Urinary bladder (tissue), 3 donors: ENCODE measurements at regions not wholly inside any gene's neighbourhood (a gene's known extent, or its start where the extent isn't known, plus 50 kb on each side); places are given as distances from the start of the nearest gene placed in this dataset.

Source experiments
- DNase-seq: peaks from one replicate; pipeline ENCODE4 v3.0.0-alpha.2; 2015; ENCODE audit errors: extremely low spot score
- H3K27ac ChIP-seq: one replicate; pipeline ENCODE4 v1.5.1; 2013; ENCODE audit warnings: low read depth, mild to moderate bottlenecking, moderate library complexity
- H3K36me3 ChIP-seq: one replicate; pipeline ENCODE4 v1.6.1; 2013; ENCODE audit warnings: mild to moderate bottlenecking, moderate library complexity; ENCODE audit not compliant: insufficient read depth
- H3K4me1 ChIP-seq: one replicate; pipeline ENCODE4 v1.6.1; 2013; ENCODE audit warnings: mild to moderate bottlenecking, moderate library complexity; ENCODE audit not compliant: insufficient read depth
- H3K4me3 ChIP-seq: one replicate; pipeline ENCODE4 v1.5.1; 2013; ENCODE audit warnings: low read depth, low read length
- WGBS: extraction: QIAGEN DNeasy Blood & Tissue Kit; methylation state at CpG from one replicate; pipeline ENCODE4 v1.1.7; 2013; 5-methylcytosine and 5-hydroxymethylcytosine counted together
- donor health status: healthy with polysubstance abuse.
- donor health status: healthy.

- Histone ChIP-seq H3K4me3 (no peak overlapping the region), H3K36me3 (no peaks in the 10 kb centered on the region), H3K27ac (no peak overlapping the region), H3K4me1 (no peaks in the 10 kb centered on the region)
- no peak for DNase-seq
- 88% methylated on average over 21 of the region's 21 CpGs for WGBS
Measured at GRCh38 chr11:97461044-97461880, 1071.4 kb downstream of the JRKL start.

- DNase-seq = no peak
- no peak overlapping the region for H3K4me3 ChIP-seq
- no peaks in the 10 kb centered on the region for H3K36me3 ChIP-seq
- H3K4me1 ChIP-seq = no peaks in the 10 kb centered on the region
- no peak overlapping the region for H3K27ac ChIP-seq
- WGBS = 93% methylated on average over 9 of the region's 9 CpGs
Measured at GRCh38 chr11:97461934-97462333, 1072.1 kb downstream of the JRKL start.

GRCh38 chr11:97463891-97464290 is 1074.1 kb downstream of the JRKL start:
- 44% methylated on average over 1 of the region's 1 CpG for WGBS
- no peak overlapping the region for H3K4me3 ChIP-seq
- H3K36me3 ChIP-seq = no peaks in the 10 kb centered on the region
- DNase-seq = no peak
- no peaks in the 10 kb centered on the region for H3K4me1 ChIP-seq
- H3K27ac ChIP-seq = no peak overlapping the region

- Histone ChIP-seq H3K4me1 (no peaks in the 10 kb centered on the region), H3K27ac (no peak overlapping the region), H3K36me3 (no peaks in the 10 kb centered on the region), H3K4me3 (no peak overlapping the region)
- no peak for DNase-seq
- 88% methylated on average over 1 of the region's 1 CpG for WGBS
Measured at GRCh38 chr11:97471480-97471879, 1081.7 kb downstream of the JRKL start.

GRCh38 chr11:97487387-97487786 is 1097.6 kb downstream of the JRKL start:
- WGBS = 67% methylated on average over 3 of the region's 3 CpGs
- Histone ChIP-seq H3K36me3 (no peaks in the 10 kb centered on the region), H3K4me3 (no peak overlapping the region), H3K4me1 (no peaks in the 10 kb centered on the region), H3K27ac (no peak overlapping the region)
- no peak for DNase-seq

- no peak for DNase-seq
- WGBS = 98% methylated on average over 2 of the region's 2 CpGs
- H3K36me3 ChIP-seq = no peaks in the 10 kb centered on the region
- no peaks in the 10 kb centered on the region for H3K4me1 ChIP-seq
- no peak overlapping the region for H3K27ac ChIP-seq
- no peak overlapping the region for H3K4me3 ChIP-seq
Measured at GRCh38 chr11:97498891-97499290, 1109.1 kb downstream of the JRKL start.

GRCh38 chr11:97502201-97502600 is 1112.4 kb downstream of the JRKL start:
- H3K27ac ChIP-seq = no peak overlapping the region
- H3K4me3 ChIP-seq = no peak overlapping the region
- no peaks in the 10 kb centered on the region for H3K4me1 ChIP-seq
- no peak for DNase-seq
- H3K36me3 ChIP-seq = no peaks in the 10 kb centered on the region
- WGBS = 73% methylated on average over 1 of the region's 1 CpG

GRCh38 chr11:97506076-97506759 is 1116.4 kb downstream of the JRKL start:
- 67% methylated on average over 5 of the region's 5 CpGs for WGBS
- Histone ChIP-seq H3K4me3 (no peak overlapping the region), H3K4me1 (no peaks in the 10 kb centered on the region), H3K36me3 (no peaks in the 10 kb centered on the region), H3K27ac (no peak overlapping the region)
- DNase-seq = no peak

- no peak for DNase-seq
- 52% methylated on average over 1 of the region's 1 CpG for WGBS
- no peak overlapping the region for H3K27ac ChIP-seq
- no peaks in the 10 kb centered on the region for H3K4me1 ChIP-seq
- no peak overlapping the region for H3K4me3 ChIP-seq
- H3K36me3 ChIP-seq = no peaks in the 10 kb centered on the region
Measured at GRCh38 chr11:97514446-97514845, 1124.6 kb downstream of the JRKL start.

GRCh38 chr11:97516688-97517087 is 1126.9 kb downstream of the JRKL start:
- WGBS = 80% methylated on average over 3 of the region's 3 CpGs
- no peak for DNase-seq
- Histone ChIP-seq H3K4me3 (no peak overlapping the region), H3K27ac (no peak overlapping the region), H3K4me1 (no peaks in the 10 kb centered on the region), H3K36me3 (no peaks in the 10 kb centered on the region)

- no peak overlapping the region for H3K4me3 ChIP-seq
- no peak for DNase-seq
- H3K27ac ChIP-seq = no peak overlapping the region
- H3K36me3 ChIP-seq = no peaks in the 10 kb centered on the region
- no peaks in the 10 kb centered on the region for H3K4me1 ChIP-seq
- WGBS = 45% methylated on average over 2 of the region's 2 CpGs
Measured at GRCh38 chr11:97525273-97525672, 1135.5 kb downstream of the JRKL start.

GRCh38 chr11:97537407-97538150 is 1147.8 kb downstream of the JRKL start:
- no peak for DNase-seq
- Histone ChIP-seq H3K27ac (no peak overlapping the region), H3K4me1 (no peaks in the 10 kb centered on the region), H3K4me3 (no peak overlapping the region), H3K36me3 (no peaks in the 10 kb centered on the region)
- WGBS = 95% methylated on average over 14 of the region's 14 CpGs

- H3K27ac ChIP-seq = no peak overlapping the region
- no peaks in the 10 kb centered on the region for H3K4me1 ChIP-seq
- no peak for DNase-seq
- H3K4me3 ChIP-seq = no peak overlapping the region
- H3K36me3 ChIP-seq = no peaks in the 10 kb centered on the region
Measured at GRCh38 chr11:97544431-97544830, 1154.6 kb downstream of the JRKL start.

GRCh38 chr11:97548280-97548679 is 1158.5 kb downstream of the JRKL start:
- Histone ChIP-seq H3K4me1 (no peaks in the 10 kb centered on the region), H3K36me3 (no peaks in the 10 kb centered on the region), H3K4me3 (no peak overlapping the region), H3K27ac (no peak overlapping the region)
- WGBS = 85% methylated on average over 2 of the region's 2 CpGs
- no peak for DNase-seq
